ENCODE measurements at regions not wholly inside any gene's neighbourhood (a gene's known extent, or its start where the extent isn't known, plus 50 kb on each side); places are given as distances from the start of the nearest gene placed in this dataset.

DNA sequence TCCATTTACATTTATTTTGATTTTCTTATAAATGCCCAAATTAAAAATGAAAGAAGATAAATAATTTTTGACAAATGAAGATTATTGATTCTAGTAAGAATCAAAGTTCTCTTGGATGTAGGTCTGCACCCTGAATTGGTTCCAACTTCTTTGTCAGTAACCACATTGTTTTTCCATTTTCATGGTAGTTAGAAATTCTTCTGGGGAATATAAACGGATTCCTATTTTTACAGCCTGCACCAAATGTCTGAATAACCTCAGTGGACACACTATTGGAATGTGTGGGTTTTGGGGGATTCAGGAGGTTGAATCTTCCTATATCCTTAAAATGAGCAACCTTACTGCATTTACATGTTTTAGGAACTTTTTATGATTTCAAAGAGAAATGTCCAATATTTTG lies 1085.3 kb upstream of the MAP3K7 start:
- POLR2A ChIA-PET (ENCODE audit: low non-redundant PET) = no interaction called here
- intact Hi-C loops (cut with micrococcal nuclease; ENCODE audit: unreplicated experiment) = no loop called here
- DNase-seq (ENCODE audit: low spot score) = no peak
- no TSS peak for BruUV-seq (replicated peaks)
- Histone ChIP-seq H3K36me3 (ENCODE audit: insufficient read depth, low read length, poor library complexity, severe bottlenecking) (no peaks in the 10 kb centered on the region), H3K27ac (ENCODE audit: low read depth, low read length, poor library complexity, severe bottlenecking) (no peak overlapping the region), H3K27me3 (replicated peaks; ENCODE audit: insufficient read depth, low read depth, low read length, poor library complexity) (no peaks in the 10 kb centered on the region), H3K9me3 (ENCODE audit: low read depth, low read length, poor library complexity, severe bottlenecking) (no peaks in the 10 kb centered on the region), H3K4me1 (ENCODE audit: insufficient read depth, low read length, poor library complexity, severe bottlenecking) (no peaks in the 10 kb centered on the region), H3K4me3 (ENCODE audit: low read depth, low read length, poor library complexity, severe bottlenecking) (no peak overlapping the region)
- CTCF ChIA-PET = no interaction called here
- TF ChIP-seq EZH2 (IDR thresholded peaks at IDR 0.05; ENCODE audit: borderline replicate concordance, low read depth, low read length, poor library complexity, severe bottlenecking) = no peak
- TF ChIP-seq, protein P1, sequence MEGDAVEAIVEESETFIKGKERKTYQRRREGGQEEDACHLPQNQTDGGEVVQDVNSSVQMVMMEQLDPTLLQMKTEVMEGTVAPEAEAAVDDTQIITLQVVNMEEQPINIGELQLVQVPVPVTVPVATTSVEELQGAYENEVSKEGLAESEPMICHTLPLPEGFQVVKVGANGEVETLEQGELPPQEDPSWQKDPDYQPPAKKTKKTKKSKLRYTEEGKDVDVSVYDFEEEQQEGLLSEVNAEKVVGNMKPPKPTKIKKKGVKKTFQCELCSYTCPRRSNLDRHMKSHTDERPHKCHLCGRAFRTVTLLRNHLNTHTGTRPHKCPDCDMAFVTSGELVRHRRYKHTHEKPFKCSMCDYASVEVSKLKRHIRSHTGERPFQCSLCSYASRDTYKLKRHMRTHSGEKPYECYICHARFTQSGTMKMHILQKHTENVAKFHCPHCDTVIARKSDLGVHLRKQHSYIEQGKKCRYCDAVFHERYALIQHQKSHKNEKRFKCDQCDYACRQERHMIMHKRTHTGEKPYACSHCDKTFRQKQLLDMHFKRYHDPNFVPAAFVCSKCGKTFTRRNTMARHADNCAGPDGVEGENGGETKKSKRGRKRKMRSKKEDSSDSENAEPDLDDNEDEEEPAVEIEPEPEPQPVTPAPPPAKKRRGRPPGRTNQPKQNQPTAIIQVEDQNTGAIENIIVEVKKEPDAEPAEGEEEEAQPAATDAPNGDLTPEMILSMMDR (conservative IDR thresholded peaks at IDR 0.05; ENCODE audit: low read depth, low read length) = no peak

DNA sequence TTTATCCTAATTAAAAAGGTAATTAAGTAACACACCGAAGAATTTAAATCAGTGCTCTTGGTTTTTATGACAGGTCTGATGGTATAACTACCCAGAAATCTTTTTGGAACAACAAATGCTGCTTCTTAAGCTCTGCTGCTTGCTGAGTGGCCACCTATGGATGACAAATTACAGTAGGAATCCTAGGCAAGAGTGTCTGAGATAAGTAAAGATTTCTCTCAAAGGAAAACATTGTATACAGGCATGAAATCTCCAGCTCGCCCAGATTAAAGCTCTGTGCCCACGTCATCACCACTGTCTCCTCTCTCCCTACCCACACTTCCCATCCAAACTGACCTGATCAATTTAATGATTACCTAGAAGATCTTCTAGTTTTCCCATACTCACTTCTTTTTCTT lies 1083.0 kb upstream of the MAP3K7 start:
- Histone ChIP-seq H3K36me3 (ENCODE audit: insufficient read depth, low read length, poor library complexity, severe bottlenecking) (no peaks in the 10 kb centered on the region), H3K27ac (ENCODE audit: low read depth, low read length, poor library complexity, severe bottlenecking) (no peak overlapping the region), H3K9me3 (ENCODE audit: low read depth, low read length, poor library complexity, severe bottlenecking) (no peaks in the 10 kb centered on the region), H3K4me3 (ENCODE audit: low read depth, low read length, poor library complexity, severe bottlenecking) (no peak overlapping the region), H3K27me3 (replicated peaks; ENCODE audit: insufficient read depth, low read depth, low read length, poor library complexity) (no peaks in the 10 kb centered on the region), H3K4me1 (ENCODE audit: insufficient read depth, low read length, poor library complexity, severe bottlenecking) (no peaks in the 10 kb centered on the region)
- CTCF ChIA-PET = no interaction called here
- BruUV-seq (replicated peaks) = no TSS peak
- intact Hi-C loops (cut with micrococcal nuclease; ENCODE audit: unreplicated experiment) = no loop called here
- no peak for TF ChIP-seq EZH2 (IDR thresholded peaks at IDR 0.05; ENCODE audit: borderline replicate concordance, low read depth, low read length, poor library complexity, severe bottlenecking)
- TF ChIP-seq, protein P1 (conservative IDR thresholded peaks at IDR 0.05; ENCODE audit: low read depth, low read length) = no peak
- POLR2A ChIA-PET (ENCODE audit: low non-redundant PET) = interaction anchor here (0.6 kb wide), 1 partner anchor 791 kb away, joined by 4 read pairs; no protein-coding TSS in a partner anchor
- DNase-seq (ENCODE audit: low spot score) = no peak

DNA sequence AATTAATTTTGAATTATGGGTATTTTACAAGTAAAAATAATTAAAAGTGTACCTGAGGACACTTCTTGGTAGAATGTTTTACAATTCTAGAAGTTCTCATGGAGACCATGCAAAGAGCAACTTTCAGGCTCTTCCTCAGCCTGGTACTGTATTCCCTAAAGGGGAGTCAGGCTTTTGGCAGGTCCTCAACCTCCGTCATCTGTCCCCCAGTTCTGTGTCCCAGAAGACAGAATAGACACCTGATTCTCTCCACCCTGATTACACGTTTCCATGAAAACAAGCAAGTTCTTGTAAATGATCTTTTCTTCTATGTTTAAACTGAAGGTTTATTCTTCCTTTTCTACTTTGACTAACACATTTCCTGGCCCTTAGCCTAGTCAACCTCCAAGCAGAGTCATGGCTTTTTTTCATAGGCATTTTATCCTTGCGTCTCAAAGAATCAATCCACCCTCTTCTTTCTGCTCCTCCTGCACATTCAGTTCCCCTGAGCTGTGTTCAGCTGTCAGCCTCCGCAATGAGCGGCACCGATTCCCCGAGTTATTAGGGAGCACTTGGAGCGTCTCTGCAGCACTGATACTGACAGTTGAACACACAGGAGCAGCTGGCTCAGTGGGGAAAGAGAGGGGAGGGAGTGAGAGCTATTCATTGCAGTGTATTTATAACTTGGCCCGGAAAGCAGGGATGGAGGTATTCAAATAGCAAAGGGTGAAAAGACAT lies 1082.4 kb upstream of the MAP3K7 start:
- CTCF ChIA-PET = no interaction called here

More for the DNA sequence above, 1082.4 kb upstream of the MAP3K7 start:
- POLR2A ChIA-PET (ENCODE audit: low non-redundant PET) = no interaction called here
- H3K9me3 ChIP-seq (ENCODE audit: low read depth, low read length, poor library complexity, severe bottlenecking) = no peaks in the 10 kb centered on the region
- intact Hi-C loops (cut with micrococcal nuclease; ENCODE audit: unreplicated experiment) = no loop called here
- TF ChIP-seq, protein P1 (conservative IDR thresholded peaks at IDR 0.05; ENCODE audit: low read depth, low read length) = no peak
- TF ChIP-seq EZH2 (IDR thresholded peaks at IDR 0.05; ENCODE audit: borderline replicate concordance, low read depth, low read length, poor library complexity, severe bottlenecking) = no peak
- H3K27ac ChIP-seq (ENCODE audit: low read depth, low read length, poor library complexity, severe bottlenecking) = no peak overlapping the region
- no peak for DNase-seq (ENCODE audit: low spot score)
- no peak overlapping the region for H3K4me3 ChIP-seq (ENCODE audit: low read depth, low read length, poor library complexity, severe bottlenecking)
- no peaks in the 10 kb centered on the region for H3K27me3 ChIP-seq (replicated peaks; ENCODE audit: insufficient read depth, low read depth, low read length, poor library complexity)
- no peaks in the 10 kb centered on the region for H3K4me1 ChIP-seq (ENCODE audit: insufficient read depth, low read length, poor library complexity, severe bottlenecking)
- BruUV-seq (replicated peaks) = no TSS peak
- H3K36me3 ChIP-seq (ENCODE audit: insufficient read depth, low read length, poor library complexity, severe bottlenecking) = no peaks in the 10 kb centered on the region

Data from A673 (cell line).